NCI-H82 treated with DMSO at 0.1 percent for 48 hours (cell line): ENCODE measurements at regions not wholly inside any gene's neighbourhood (a gene's known extent, or its start where the extent isn't known, plus 50 kb on each side); places are given as distances from the start of the nearest gene placed in this dataset.

ENCODE experiments used
- DNase-seq: peaks from one replicate; lab custom pipeline; 2025; ENCODE audit not compliant: unreplicated experiment; lab: John Stamatoyannopoulos, UW

GRCh38 chr14:97027256-97027999, 230.2 kb downstream of the VRK1 start:
- no peak for DNase-seq

GRCh38 chr14:97028382-97028781, 231.2 kb downstream of the VRK1 start:
- DNase-seq = no peak

- DNase-seq = no peak
These were observed 232.6 kb downstream of the VRK1 start for GRCh38 chr14:97029800-97030199.

- no peak for DNase-seq
These were observed 234.3 kb downstream of the VRK1 start for GRCh38 chr14:97031530-97031929.

- no peak for DNase-seq
These were observed 236.4 kb downstream of the VRK1 start for GRCh38 chr14:97033556-97034081.

GRCh38 chr14:97036086-97036852, 239.1 kb downstream of the VRK1 start:
- no peak for DNase-seq

- DNase-seq = no peak
These were observed 242.7 kb downstream of the VRK1 start for GRCh38 chr14:97039717-97040363.

GRCh38 chr14:97046967-97047366, 249.8 kb downstream of the VRK1 start:
- no peak for DNase-seq

GRCh38 chr14:97052001-97052400, 254.8 kb downstream of the VRK1 start:
- no peak for DNase-seq

- DNase-seq = no peak
These were observed 256.8 kb downstream of the VRK1 start for GRCh38 chr14:97053941-97054340.

- DNase-seq = no peak
These were observed 258.2 kb downstream of the VRK1 start for GRCh38 chr14:97055355-97055754.

- DNase-seq = no peak
These were observed 258.9 kb downstream of the VRK1 start for GRCh38 chr14:97056086-97056485.

GRCh38 chr14:97057238-97058073, 260.3 kb downstream of the VRK1 start:
- DNase-seq = no peak

GRCh38 chr14:97058074-97058467, 260.9 kb downstream of the VRK1 start:
- no peak for DNase-seq

- DNase-seq = no peak
These were observed 261.4 kb downstream of the VRK1 start for GRCh38 chr14:97058589-97058988.

GRCh38 chr14:97061198-97061597, 264.0 kb downstream of the VRK1 start:
- DNase-seq = no peak

- no peak for DNase-seq
These were observed 264.5 kb downstream of the VRK1 start for GRCh38 chr14:97061714-97062113.

- no peak for DNase-seq
These were observed 268.3 kb downstream of the VRK1 start for GRCh38 chr14:97065305-97066067.

- DNase-seq = no peak
These were observed 269.1 kb downstream of the VRK1 start for GRCh38 chr14:97066068-97066899.
